Erythroblast (primary cell): ENCODE measurements at regions not wholly inside any gene's neighbourhood (a gene's known extent, or its start where the extent isn't known, plus 50 kb on each side); places are given as distances from the start of the nearest gene placed in this dataset.

Source experiments
- GATA1 ChIP-seq: IDR thresholded peaks from 2 replicates; pipeline ENCODE4 v1.6.1; 2011; ENCODE audit warnings: low read depth, mild to moderate bottlenecking, control low read depth, low read length, moderate library complexity
- POLR2A ChIP-seq: IDR thresholded peaks from 2 replicates; pipeline ENCODE4 v1.6.1; 2011; ENCODE audit warnings: mild to moderate bottlenecking, low read length

DNA sequence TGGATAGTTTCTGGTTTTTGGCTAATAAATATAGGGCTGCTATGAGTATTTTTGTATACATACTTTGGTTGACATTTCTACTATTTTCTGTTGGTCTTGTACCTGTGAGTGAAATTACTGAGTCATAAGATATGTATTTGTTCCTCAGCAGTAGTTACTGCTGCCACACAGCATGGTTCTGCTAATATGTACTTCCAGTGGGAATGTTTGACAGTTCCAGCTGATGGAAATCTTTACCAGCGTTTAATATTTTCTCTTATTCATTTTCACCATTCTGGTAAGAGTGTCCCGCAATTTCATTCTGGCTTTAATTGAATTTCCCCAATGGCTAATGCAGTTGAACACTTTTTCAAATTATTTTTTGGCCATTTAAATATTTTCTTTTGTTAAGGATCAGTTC lies 57.9 kb upstream of the IL1R1 start:
- TF ChIP-seq POLR2A (no peak), GATA1 (no peak)
